Adrenal gland (tissue), 9 donors: ENCODE measurements at regions not wholly inside any gene's neighbourhood (a gene's known extent, or its start where the extent isn't known, plus 50 kb on each side); places are given as distances from the start of the nearest gene placed in this dataset.

Source experiments
- DNase-seq, 7 donors: peaks; one replicate each; pipeline ENCODE4 v3.0.0-alpha.2; 2019 to 2020
- H3K27ac ChIP-seq, 5 donors: fragments of 200-600 bp; sonication (generic) in 4 of 5; 1 replicate in 3 of 5; 2 replicates in 2 of 5; pipeline versions ENCODE4 v1.5.1 to v1.8.0; 2016 to 2020; ENCODE audit warnings: mild to moderate bottlenecking in 1 of 5
- H3K27me3 ChIP-seq: fragments of 200-600 bp; 2 replicates; pipeline ENCODE4 v1.8.0; 2021
- H3K36me3 ChIP-seq, 2 donors: fragments of 200-600 bp; replicated peaks in 1 of 2; 1 replicate in 1 of 2; 2 replicates in 1 of 2; pipeline versions ENCODE4 v1.5.1 to v1.8.0; 2018 to 2022
- H3K4me1 ChIP-seq, 2 donors: fragments of 200-600 bp; replicated peaks in 1 of 2; 1 replicate in 1 of 2; 2 replicates in 1 of 2; pipeline versions ENCODE4 v1.5.1 to v1.8.0; 2018 to 2021
- H3K4me3 ChIP-seq, 4 donors: fragments of 200-600 bp; sonication (generic) in 3 of 4; one replicate each; pipeline ENCODE4 v1.5.1; 2016 to 2018
- H3K9me3 ChIP-seq, 3 donors: fragments of 200-600 bp; sonication (generic) in 1 of 3; replicated peaks in 1 of 3; 1 replicate in 2 of 3; 2 replicates in 1 of 3; pipeline versions ENCODE4 v1.5.1 to v1.8.0; 2016 to 2021
- CTCF ChIP-seq, 6 experiments: fragments of 450-650 bp in 4 of 6; fragments of 200-600 bp in 2 of 6; sonication (generic) in 1 of 6; IDR thresholded peaks; 1 replicate in 5 of 6; 2 replicates in 1 of 6; pipeline versions ENCODE4 v1.5.1 to v1.8.0; 2016 to 2021; ENCODE audit warnings: antibody characterized with exemption in 6 of 6, mild to moderate bottlenecking in 2 of 6, moderate library complexity in 1 of 6
- POLR2A ChIP-seq, 2 donors: fragments of 450-650 bp; IDR thresholded peaks; one replicate each; pipeline ENCODE4 v1.6.1; 2017; ENCODE audit warnings: antibody characterized with exemption in 2 of 2, mild to moderate bottlenecking in 2 of 2, moderate library complexity in 1 of 2
- WGBS, 4 donors: extraction: QIAGEN DNeasy Blood & Tissue Kit in 2 of 4; methylation state at CpG; one replicate each; pipeline versions ENCODE4 v1.1.5 to v1.1.7; 2013 to 2017; 5-methylcytosine and 5-hydroxymethylcytosine counted together
- intact Hi-C, 2 donors: fragments of 100-400 bp; cut with DNase I; formaldehyde crosslinking; loops; one replicate each; pipeline versions ENCODE4 v1.14.1 to v1.15.0; 2022 to 2023
- donor health status: healthy with polysubstance abuse.
- donor health status: Bipolar disorder and iron deficiency.
- donor health status: DM: yes; HTN: yes; CAD: no.
- donor health status: DM: no; HTN: no; CAD: no.
- donor health status: DM: no; HTN: no; CAD: no.

- H3K27me3 ChIP-seq, result no peaks in the 10 kb centered on the region
- H3K4me3 ChIP-seq, result no peak overlapping the region
- DNase-seq, result no peak
- H3K4me1 ChIP-seq, result no peaks in the 10 kb centered on the region
- no peak overlapping the region for H3K27ac ChIP-seq
- intact Hi-C loops, result no loop called here
- H3K9me3 ChIP-seq, result no peaks in the 10 kb centered on the region
- WGBS, 4 donors, result 67 to 88% (median 70%) methylated on average over 2 of the region's 2 CpGs
- H3K36me3 ChIP-seq, result no peaks in the 10 kb centered on the region
- no peak for TF ChIP-seq CTCF (IDR thresholded peaks at IDR 0.05)
- TF ChIP-seq POLR2A (IDR thresholded peaks at IDR 0.05), result no peak
These were observed 63.9 kb upstream of the GRIP1 start for GRCh38 chr12:66742508-66743367.

- no peaks in the 10 kb centered on the region for H3K27me3 ChIP-seq
- DNase-seq, result no peak
- no peaks in the 10 kb centered on the region for H3K9me3 ChIP-seq
- no peaks in the 10 kb centered on the region for H3K4me1 ChIP-seq
- intact Hi-C loops, result no loop called here
- H3K4me3 ChIP-seq, result no peak overlapping the region
- no peak for TF ChIP-seq POLR2A (IDR thresholded peaks at IDR 0.05)
- H3K27ac ChIP-seq, result no peak overlapping the region
- no peaks in the 10 kb centered on the region for H3K36me3 ChIP-seq
- WGBS, 4 donors, result 67 to 82% (median 76%) methylated on average over 3 of the region's 3 CpGs
These were observed 65.6 kb upstream of the GRIP1 start for GRCh38 chr12:66744461-66744860.

- Histone ChIP-seq H3K9me3 (no peaks in the 10 kb centered on the region), H3K27ac (no peak overlapping the region), H3K4me3 (no peak overlapping the region), H3K4me1 (no peaks in the 10 kb centered on the region), H3K27me3 (no peaks in the 10 kb centered on the region), H3K36me3 (no peaks in the 10 kb centered on the region)
- TF ChIP-seq POLR2A (IDR thresholded peaks at IDR 0.05), result no peak
- TF ChIP-seq CTCF (IDR thresholded peaks at IDR 0.05), result no peak
- intact Hi-C loops, result no loop called here
- 47 to 52% (median 48%) methylated on average over 3 of the region's 3 CpGs for WGBS, 4 donors
- DNase-seq, result no peak
These were observed 66.1 kb upstream of the GRIP1 start for GRCh38 chr12:66744956-66745383.

- no peaks in the 10 kb centered on the region for H3K4me1 ChIP-seq
- no peaks in the 10 kb centered on the region for H3K27me3 ChIP-seq
- WGBS, 4 donors, result 44 to 73% (median 62%) methylated on average over 1 of the region's 1 CpG
- intact Hi-C loops, result no loop called here
- H3K36me3 ChIP-seq, result no peaks in the 10 kb centered on the region
- DNase-seq, result no peak
- no peak overlapping the region for H3K27ac ChIP-seq
- H3K9me3 ChIP-seq, result no peaks in the 10 kb centered on the region
- H3K4me3 ChIP-seq, result no peak overlapping the region
- no peak for TF ChIP-seq CTCF (IDR thresholded peaks at IDR 0.05)
These were observed 67.8 kb upstream of the GRIP1 start for GRCh38 chr12:66746489-66747201.
